Calu3 (cell line): ENCODE measurements at regions not wholly inside any gene's neighbourhood (a gene's known extent, or its start where the extent isn't known, plus 50 kb on each side); places are given as distances from the start of the nearest gene placed in this dataset.

Experiments used
- BruUV-seq: library from RNA; stranded (reverse); fragments of 400-500 nt; replicated peaks from 2 replicates; lab custom pipeline; 2021; lab: Mats Ljungman, UMichigan
- CTCF ChIA-PET: fragments of 300-600 bp; sonication (Branson Sonifier 250); formaldehyde crosslinking; loops from one replicate; lab custom pipeline; 2022; ENCODE audit warnings: antibody characterized with exemption; lab: Charles Lee
- DNase-seq: peaks from one replicate; pipeline ENCODE4 v3.0.0; 2022
- H3K27ac Mint-ChIP-seq: one replicate; pipeline ENCODE4 v1.8.0; 2022; ENCODE audit warnings: mixed read lengths; ENCODE audit not compliant: unreplicated experiment
- H3K27me3 Mint-ChIP-seq: one replicate; pipeline ENCODE4 v1.8.0; 2022; ENCODE audit warnings: mixed read lengths; ENCODE audit not compliant: unreplicated experiment
- H3K36me3 Mint-ChIP-seq: one replicate; pipeline ENCODE4 v1.8.0; 2022; ENCODE audit warnings: mild to moderate bottlenecking, moderate library complexity, mixed read lengths; ENCODE audit not compliant: insufficient read depth, unreplicated experiment
- H3K4me1 Mint-ChIP-seq: one replicate; pipeline ENCODE4 v1.8.0; 2022; ENCODE audit warnings: mild to moderate bottlenecking, low read depth, mixed read lengths; ENCODE audit not compliant: unreplicated experiment
- H3K4me3 Mint-ChIP-seq: one replicate; pipeline ENCODE4 v1.8.0; 2022; ENCODE audit warnings: mild to moderate bottlenecking, low read depth, moderate library complexity, mixed read lengths; ENCODE audit not compliant: unreplicated experiment
- H3K9me3 Mint-ChIP-seq: one replicate; pipeline ENCODE4 v1.8.0; 2022; ENCODE audit warnings: low read depth, mixed read lengths; ENCODE audit not compliant: unreplicated experiment
- intact Hi-C: fragments of 100-400 bp; cut with micrococcal nuclease; formaldehyde crosslinking; loops from one replicate; pipeline ENCODE4 v1.10.0; 2022; ENCODE audit not compliant: unreplicated experiment
- TF ChIP-seq, protein P1 (sequence below): fragments of 200-600 bp; IDR thresholded peaks from one replicate; pipeline ENCODE4 v1.8.0; 2022; ENCODE audit warnings: antibody characterized with exemption; ENCODE audit not compliant: unreplicated experiment

DNA sequence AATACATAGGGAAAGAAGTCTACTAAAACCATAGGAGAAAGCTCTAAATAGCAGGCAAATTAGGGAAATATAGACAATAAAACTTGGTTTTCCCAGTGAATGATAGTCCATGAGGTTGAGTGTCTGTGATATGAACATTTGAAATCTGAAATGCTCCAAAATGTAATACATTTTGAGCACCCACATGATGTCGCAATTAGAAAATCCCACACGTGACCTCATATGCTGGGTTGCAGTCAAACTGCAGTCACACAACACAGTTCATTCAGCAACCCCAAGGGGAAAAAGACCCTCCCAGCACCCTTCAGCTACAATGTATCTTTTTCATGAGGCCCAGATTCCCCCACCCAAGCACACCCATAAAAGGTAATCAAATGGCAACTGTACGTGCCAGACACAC, 155.6 kb downstream of the BTC start:
- CTCF ChIA-PET = no interaction called here
- H3K4me1 Mint-ChIP-seq = peaks cover 33% of the 10 kb centered on the region
- intact Hi-C loops = no loop called here
- DNase-seq = no peak
- TF ChIP-seq, protein P1, sequence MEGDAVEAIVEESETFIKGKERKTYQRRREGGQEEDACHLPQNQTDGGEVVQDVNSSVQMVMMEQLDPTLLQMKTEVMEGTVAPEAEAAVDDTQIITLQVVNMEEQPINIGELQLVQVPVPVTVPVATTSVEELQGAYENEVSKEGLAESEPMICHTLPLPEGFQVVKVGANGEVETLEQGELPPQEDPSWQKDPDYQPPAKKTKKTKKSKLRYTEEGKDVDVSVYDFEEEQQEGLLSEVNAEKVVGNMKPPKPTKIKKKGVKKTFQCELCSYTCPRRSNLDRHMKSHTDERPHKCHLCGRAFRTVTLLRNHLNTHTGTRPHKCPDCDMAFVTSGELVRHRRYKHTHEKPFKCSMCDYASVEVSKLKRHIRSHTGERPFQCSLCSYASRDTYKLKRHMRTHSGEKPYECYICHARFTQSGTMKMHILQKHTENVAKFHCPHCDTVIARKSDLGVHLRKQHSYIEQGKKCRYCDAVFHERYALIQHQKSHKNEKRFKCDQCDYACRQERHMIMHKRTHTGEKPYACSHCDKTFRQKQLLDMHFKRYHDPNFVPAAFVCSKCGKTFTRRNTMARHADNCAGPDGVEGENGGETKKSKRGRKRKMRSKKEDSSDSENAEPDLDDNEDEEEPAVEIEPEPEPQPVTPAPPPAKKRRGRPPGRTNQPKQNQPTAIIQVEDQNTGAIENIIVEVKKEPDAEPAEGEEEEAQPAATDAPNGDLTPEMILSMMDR = no peak
- no peaks in the 10 kb centered on the region for H3K36me3 Mint-ChIP-seq
- BruUV-seq = no TSS peak
- no peaks in the 10 kb centered on the region for H3K9me3 Mint-ChIP-seq
- H3K4me3 Mint-ChIP-seq = no peak overlapping the region
- no peaks in the 10 kb centered on the region for H3K27me3 Mint-ChIP-seq
- no peak overlapping the region for H3K27ac Mint-ChIP-seq

DNA sequence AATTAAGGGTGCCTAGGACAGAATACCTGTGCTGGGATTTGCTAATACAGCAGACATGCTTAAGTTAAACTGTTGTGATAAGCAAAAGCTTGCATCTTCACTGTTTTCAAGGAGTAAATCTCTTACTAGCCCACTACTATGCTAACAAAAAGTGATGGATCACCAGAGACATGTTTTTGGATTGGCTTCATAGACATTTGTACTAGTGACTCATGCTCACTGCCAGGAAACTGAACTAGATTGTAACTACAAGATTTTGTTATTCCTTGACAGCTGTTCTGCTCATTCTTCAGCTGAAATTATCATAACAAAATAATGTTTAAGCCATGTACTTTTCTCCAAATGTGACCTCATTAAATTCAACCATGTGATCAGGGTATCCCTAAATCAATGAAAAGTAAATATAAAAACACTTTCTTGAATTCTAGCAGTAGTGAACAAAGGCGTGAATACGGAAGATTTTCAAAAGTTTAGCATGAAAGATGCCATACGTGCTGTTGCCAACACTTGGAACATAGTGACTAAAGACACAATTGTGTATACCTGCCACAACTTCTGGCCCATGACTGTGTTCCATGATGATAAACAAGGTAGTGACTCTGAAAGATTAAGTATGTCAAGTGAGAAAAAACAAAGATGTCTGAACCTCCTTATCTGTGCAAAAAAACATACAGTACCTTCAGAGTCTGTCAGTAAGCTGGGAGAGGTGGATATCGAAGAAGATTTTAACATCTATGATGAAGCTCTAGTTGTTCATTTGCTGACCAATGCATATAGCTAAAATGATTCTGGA, 154.0 kb downstream of the BTC start:
- H3K36me3 Mint-ChIP-seq = no peaks in the 10 kb centered on the region
- H3K4me3 Mint-ChIP-seq = no peak overlapping the region
- TF ChIP-seq, protein P1 = no peak
- BruUV-seq = no TSS peak
- peaks cover 30% of the 10 kb centered on the region for H3K4me1 Mint-ChIP-seq
- no peaks in the 10 kb centered on the region for H3K9me3 Mint-ChIP-seq
- H3K27me3 Mint-ChIP-seq = no peaks in the 10 kb centered on the region
- no peak for DNase-seq
- CTCF ChIA-PET = no interaction called here
- no peak overlapping the region for H3K27ac Mint-ChIP-seq
- intact Hi-C loops = no loop called here

DNA sequence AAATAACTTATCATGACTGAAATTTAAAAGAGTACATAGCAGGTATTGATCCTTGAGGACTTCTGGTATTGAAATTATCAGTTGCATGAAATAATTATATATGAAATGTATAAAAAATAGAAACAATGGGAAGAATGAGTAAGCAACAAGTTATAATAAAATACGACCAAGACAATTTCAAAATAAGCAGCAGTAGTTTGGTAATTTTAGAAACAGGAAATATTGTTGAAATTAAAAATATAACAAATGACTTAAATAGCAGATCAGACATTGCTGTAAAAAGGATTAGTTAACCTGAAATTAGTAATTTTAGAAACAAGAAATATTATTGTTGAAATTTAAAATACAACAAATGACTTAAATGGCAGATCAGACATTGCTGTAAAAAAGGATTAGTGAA, 152.3 kb downstream of the BTC start:
- Mint-ChIP-seq H3K9me3 (no peaks in the 10 kb centered on the region), H3K4me3 (no peak overlapping the region), H3K4me1 (peaks cover 30% of the 10 kb centered on the region), H3K27me3 (no peaks in the 10 kb centered on the region), H3K27ac (peak overlapping the region; percentile 54), H3K36me3 (no peaks in the 10 kb centered on the region)
- intact Hi-C loops = no loop called here
- CTCF ChIA-PET = no interaction called here
- TF ChIP-seq, protein P1 = no peak
- BruUV-seq = no TSS peak
- no peak for DNase-seq

DNA sequence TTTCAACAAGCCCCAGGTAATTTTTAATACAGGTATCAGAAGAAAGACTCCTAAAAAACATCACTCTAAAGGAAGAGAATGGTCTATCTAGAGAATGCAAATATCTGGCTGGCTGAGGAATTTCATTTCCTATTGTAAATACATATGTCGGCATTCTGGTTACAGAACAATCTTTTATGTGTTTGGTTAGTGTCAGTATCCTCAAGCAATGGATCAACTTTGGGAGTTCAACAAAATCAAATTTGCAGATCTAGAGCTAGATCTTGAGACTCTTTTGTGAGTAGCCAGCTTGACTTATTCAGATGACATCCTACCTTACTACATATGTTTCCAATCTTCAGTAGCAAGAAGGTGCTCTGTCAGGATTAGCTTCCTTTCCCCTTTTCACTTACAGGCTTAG, 145.1 kb downstream of the BTC start:
- Mint-ChIP-seq H3K36me3 (peaks cover 30% of the 10 kb centered on the region), H3K9me3 (no peaks in the 10 kb centered on the region), H3K27me3 (no peaks in the 10 kb centered on the region), H3K27ac (peak overlapping the region; percentile 90), H3K4me3 (no peak overlapping the region), H3K4me1 (peaks cover 21% of the 10 kb centered on the region)
- TF ChIP-seq, protein P1 = no peak
- intact Hi-C loops = no loop called here
- CTCF ChIA-PET = interaction anchor here (0.9 to 1.5 kb wide), 2 partner anchors 16 to 17 kb away, joined by 3 to 5 read pairs; no protein-coding TSS in a partner anchor
- no TSS peak for BruUV-seq
- DNase-seq = no peak
